WTC11 (cell line): ENCODE measurements at regions not wholly inside any gene's neighbourhood (a gene's known extent, or its start where the extent isn't known, plus 50 kb on each side); places are given as distances from the start of the nearest gene placed in this dataset.

Source experiments
- ATAC-seq: fragments of 200-7000 bp; cut with Tn5 transposase; 2 replicates; pipeline ENCODE4 v1.10.0; 2021; ENCODE audit warnings: mild to moderate bottlenecking, moderate library complexity
- CTCF ChIA-PET: fragments of 300-600 bp; sonication (Branson Sonifier 250); formaldehyde crosslinking; loops from one replicate; lab custom pipeline; 2021; ENCODE audit warnings: antibody characterized with exemption; lab: Charles Lee
- POLR2A ChIA-PET: fragments of 350-600 bp; sonication (Branson Sonifier 250); formaldehyde crosslinking; loops from one replicate; lab custom pipeline; 2021; ENCODE audit warnings: antibody characterized with exemption; lab: Charles Lee
- DNase-seq: peaks from one replicate; pipeline ENCODE4 v3.0.0; 2021; ENCODE audit warnings: low spot score
- H3K27ac Mint-ChIP-seq: 2 replicates; pipeline ENCODE4 v1.8.0; 2021; ENCODE audit warnings: mixed read lengths
- H3K27me3 Mint-ChIP-seq: 2 replicates; pipeline ENCODE4 v1.8.0; 2021; ENCODE audit warnings: low read depth, mild to moderate bottlenecking, moderate library complexity, mixed read lengths
- H3K36me3 Mint-ChIP-seq: 2 replicates; pipeline ENCODE4 v1.8.0; 2021; ENCODE audit warnings: mixed read lengths
- H3K4me1 Mint-ChIP-seq: 2 replicates; pipeline ENCODE4 v1.8.0; 2022; ENCODE audit warnings: mixed read lengths
- H3K4me3 Mint-ChIP-seq: 2 replicates; pipeline ENCODE4 v1.8.0; 2021; ENCODE audit warnings: mild to moderate bottlenecking, moderate library complexity, mixed read lengths
- H3K9me3 Mint-ChIP-seq: 2 replicates; pipeline ENCODE4 v1.8.0; 2021; ENCODE audit warnings: mixed read lengths
- AR ChIP-seq: fragments of 250-450 bp; sonication (Bioruptor Pico); IDR thresholded peaks from 2 replicates; pipeline ENCODE4 v1.9.0; 2021; ENCODE audit warnings: mild to moderate bottlenecking
- ATF1 ChIP-seq: sonication (generic); formaldehyde crosslinking; IDR thresholded peaks from 2 replicates; pipeline ENCODE4 v1.8.1; 2023; ENCODE audit warnings: mild to moderate bottlenecking, moderate library complexity, missing genetic modification reagents
- CBFB ChIP-seq: sonication (generic); formaldehyde crosslinking; IDR thresholded peaks from 2 replicates; pipeline ENCODE4 v1.8.1; 2022; ENCODE audit warnings: mild to moderate bottlenecking, low read depth, missing genetic modification reagents
- CREB1 ChIP-seq: sonication (generic); formaldehyde crosslinking; IDR thresholded peaks from 2 replicates; pipeline ENCODE4 v1.8.0; 2023; ENCODE audit warnings: mild to moderate bottlenecking, missing genetic modification reagents
- ELF4 ChIP-seq: sonication (generic); formaldehyde crosslinking; IDR thresholded peaks from 2 replicates; pipeline ENCODE4 v1.8.1; 2022; ENCODE audit warnings: low read depth, mild to moderate bottlenecking, moderate library complexity, missing genetic modification reagents
- FOXP4 ChIP-seq: sonication (generic); formaldehyde crosslinking; IDR thresholded peaks from 2 replicates; pipeline ENCODE4 v1.8.0; 2022; ENCODE audit warnings: mild to moderate bottlenecking, missing genetic modification reagents
- GABPB1 ChIP-seq: sonication (generic); formaldehyde crosslinking; IDR thresholded peaks from 2 replicates; pipeline ENCODE4 v1.8.1; 2023; ENCODE audit warnings: mild to moderate bottlenecking, missing genetic modification reagents
- GTF2I ChIP-seq: fragments of 250-450 bp; sonication (Bioruptor Pico); conservative IDR thresholded peaks from 2 replicates; pipeline ENCODE4 v1.4.0; 2021; ENCODE audit warnings: mild to moderate bottlenecking
- HMGA2 ChIP-seq: fragments of 250-450 bp; sonication (Bioruptor Pico); IDR thresholded peaks from 2 replicates; pipeline ENCODE4 v1.4.0; 2021; ENCODE audit warnings: mild to moderate bottlenecking, moderate library complexity
- JAZF1 ChIP-seq: fragments of 250-450 bp; sonication (Bioruptor Pico); IDR thresholded peaks from 2 replicates; pipeline ENCODE4 v1.9.0; 2021; ENCODE audit warnings: moderate library complexity, mild to moderate bottlenecking, inconsistent platforms
- NR1H2 ChIP-seq: sonication (generic); formaldehyde crosslinking; IDR thresholded peaks from 2 replicates; pipeline ENCODE4 v1.9.0; 2021; ENCODE audit warnings: mild to moderate bottlenecking, moderate library complexity, missing genetic modification reagents
- NR2C2 ChIP-seq: sonication (generic); formaldehyde crosslinking; IDR thresholded peaks from 2 replicates; pipeline ENCODE4 v1.8.0; 2022; ENCODE audit warnings: mild to moderate bottlenecking, missing genetic modification reagents
- NR3C1 ChIP-seq: sonication (generic); formaldehyde crosslinking; conservative IDR thresholded peaks from 2 replicates; pipeline ENCODE4 v1.8.1; 2023; ENCODE audit warnings: low read depth, mild to moderate bottlenecking, missing genetic modification reagents
- PRRX2 ChIP-seq: fragments of 250-450 bp; sonication (Bioruptor Pico); IDR thresholded peaks from 2 replicates; pipeline ENCODE4 v1.8.0; 2021; ENCODE audit warnings: mild to moderate bottlenecking
- RELA ChIP-seq: sonication (generic); formaldehyde crosslinking; IDR thresholded peaks from 2 replicates; pipeline ENCODE4 v1.8.1; 2022; ENCODE audit warnings: missing genetic modification reagents, mild to moderate bottlenecking, borderline replicate concordance
- ZNF281 ChIP-seq: sonication (generic); formaldehyde crosslinking; IDR thresholded peaks from 2 replicates; pipeline ENCODE4 v1.8.0; 2023; ENCODE audit warnings: mild to moderate bottlenecking, missing genetic modification reagents
- ZNF423 ChIP-seq: fragments of 250-450 bp; sonication (Bioruptor Pico); IDR thresholded peaks from 2 replicates; pipeline ENCODE4 v2.1.2; 2022; ENCODE audit warnings: mild to moderate bottlenecking, moderate library complexity

- no peak overlapping the region for H3K4me3 Mint-ChIP-seq
- no peaks in the 10 kb centered on the region for H3K9me3 Mint-ChIP-seq
- POLR2A ChIA-PET = no interaction called here
- H3K4me1 Mint-ChIP-seq = no peaks in the 10 kb centered on the region
- H3K27me3 Mint-ChIP-seq = no peaks in the 10 kb centered on the region
- no peak overlapping the region for H3K27ac Mint-ChIP-seq
- ATAC-seq (no peak), DNase-seq (peak; percentile 4)
- no peaks in the 10 kb centered on the region for H3K36me3 Mint-ChIP-seq
- TF ChIP-seq NR3C1 = no peak
- TF ChIP-seq ATF1 (CRISPR knock-in tag) = no peak
- no peak for TF ChIP-seq GTF2I (CRISPR knock-in tag)
- no peak for TF ChIP-seq AR (CRISPR knock-in tag)
- no peak for TF ChIP-seq ZNF423
- TF ChIP-seq JAZF1 (CRISPR knock-in tag) = no peak
- TF ChIP-seq CBFB = no peak
- CTCF ChIA-PET = interaction anchor here (1.5 kb wide), 2 partner anchors 12 to 15 kb away, joined by 3 read pairs; no protein-coding TSS in a partner anchor
These were observed 189.1 kb downstream of the IGLL1 start for GRCh38 chr22:23391022-23391421.

GRCh38 chr22:23389271-23390071 is 190.6 kb downstream of the IGLL1 start:
- ATAC-seq (no peak), DNase-seq (peak; percentile 23)
- Mint-ChIP-seq H3K4me1 (no peaks in the 10 kb centered on the region; the same call in 1 of the 2 replicates), H3K4me3 (no peak overlapping the region), H3K36me3 (no peaks in the 10 kb centered on the region), H3K9me3 (no peaks in the 10 kb centered on the region), H3K27me3 (no peaks in the 10 kb centered on the region), H3K27ac (no peak overlapping the region)
- ChIA-PET CTCF (interaction anchor here (0.9 to 2.8 kb wide), 5 partner anchors 12 to 431 kb away, joined by 3 to 18 read pairs (median 3); no protein-coding TSS in a partner anchor), POLR2A (no interaction called here)
- TF ChIP-seq ELF4 (CRISPR knock-in tag) = no peak
- TF ChIP-seq RELA (CRISPR knock-in tag) = no peak
- no peak for TF ChIP-seq GABPB1 (CRISPR knock-in tag)
- TF ChIP-seq PRRX2 = no peak

- POLR2A ChIA-PET = no interaction called here
- Mint-ChIP-seq H3K9me3 (no peaks in the 10 kb centered on the region), H3K27me3 (no peaks in the 10 kb centered on the region), H3K27ac (no peak overlapping the region), H3K36me3 (no peaks in the 10 kb centered on the region), H3K4me3 (no peak overlapping the region), H3K4me1 (peaks cover 5% of the 10 kb centered on the region; the same call in 1 of the 2 replicates)
- no peak for ATAC-seq
- CTCF ChIA-PET = interaction anchor here (2.8 kb wide), 1 partner anchor 11 kb away, joined by 18 read pairs; no protein-coding TSS in a partner anchor
- TF ChIP-seq NR2C2 (CRISPR knock-in tag) = no peak
- no peak for TF ChIP-seq JAZF1 (CRISPR knock-in tag)
- no peak for TF ChIP-seq CREB1
- no peak for TF ChIP-seq RELA (CRISPR knock-in tag)
- no peak for TF ChIP-seq FOXP4 (CRISPR knock-in tag)
- no peak for TF ChIP-seq ZNF281 (CRISPR knock-in tag)
- no peak for TF ChIP-seq NR1H2 (CRISPR knock-in tag)
- TF ChIP-seq HMGA2 = no peak
- DNase-seq = peak; percentile 7
These were observed 191.6 kb downstream of the IGLL1 start for GRCh38 chr22:23388517-23388890.
